ENCODE measurements at regions not wholly inside any gene's neighbourhood (a gene's known extent, or its start where the extent isn't known, plus 50 kb on each side); places are given as distances from the start of the nearest gene placed in this dataset.

GRCh38 chr6:85396159-85396808, 53.6 kb upstream of the NT5E start:
- no peaks in the 10 kb centered on the region for H3K36me3 ChIP-seq (ENCODE audit: insufficient read depth, low read length)
- H3K9me2 ChIP-seq (ENCODE audit: low read depth, low read length): no peaks in the 10 kb centered on the region
- H3F3A ChIP-seq (ENCODE audit: insufficient read depth, low read length): no peaks in the 10 kb centered on the region
- H3K79me2 ChIP-seq (ENCODE audit: insufficient read depth, low read length): no peaks in the 10 kb centered on the region
- TF ChIP-seq EZH2 (IDR thresholded peaks at IDR 0.05; ENCODE audit: borderline replicate concordance, low read length) (no peak), CTCF (IDR thresholded peaks at IDR 0.05; ENCODE audit: low read length) (no peak)
- H3K4me2 ChIP-seq (ENCODE audit: low read length): no peak overlapping the region
- H3K27ac ChIP-seq (ENCODE audit: low read depth, low read length, poor library complexity, severe bottlenecking): no peak overlapping the region
- no peak overlapping the region for H2AFZ ChIP-seq (ENCODE audit: low read length)
- H3K9ac ChIP-seq (ENCODE audit: low read length): no peak overlapping the region
- H4K20me1 ChIP-seq (ENCODE audit: insufficient read depth, low read length): no peaks in the 10 kb centered on the region
- H3K9me3 ChIP-seq (ENCODE audit: low read length): no peaks in the 10 kb centered on the region
- no peak overlapping the region for H3K4me3 ChIP-seq (ENCODE audit: low read depth, low read length, poor library complexity, severe bottlenecking)
- H3K27me3 ChIP-seq (ENCODE audit: insufficient read depth, low read length): no peaks in the 10 kb centered on the region
- H3K4me1 ChIP-seq (ENCODE audit: insufficient read depth, low read length, severe bottlenecking): no peaks in the 10 kb centered on the region

GRCh38 chr6:85395746-85396145, 54.1 kb upstream of the NT5E start:
- H2AFZ ChIP-seq (ENCODE audit: low read length): no peak overlapping the region
- no peak overlapping the region for H3K9ac ChIP-seq (ENCODE audit: low read length)
- H3K9me2 ChIP-seq (ENCODE audit: low read depth, low read length): no peaks in the 10 kb centered on the region
- H3K27me3 ChIP-seq (ENCODE audit: insufficient read depth, low read length): no peaks in the 10 kb centered on the region
- no peaks in the 10 kb centered on the region for H3K79me2 ChIP-seq (ENCODE audit: insufficient read depth, low read length)
- no peaks in the 10 kb centered on the region for H3K36me3 ChIP-seq (ENCODE audit: insufficient read depth, low read length)
- no peak overlapping the region for H3K4me2 ChIP-seq (ENCODE audit: low read length)
- H3K4me3 ChIP-seq (ENCODE audit: low read depth, low read length, poor library complexity, severe bottlenecking): no peak overlapping the region
- H3K27ac ChIP-seq (ENCODE audit: low read depth, low read length, poor library complexity, severe bottlenecking): no peak overlapping the region
- no peaks in the 10 kb centered on the region for H3K4me1 ChIP-seq (ENCODE audit: insufficient read depth, low read length, severe bottlenecking)
- H3K9me3 ChIP-seq (ENCODE audit: low read length): no peaks in the 10 kb centered on the region
- H3F3A ChIP-seq (ENCODE audit: insufficient read depth, low read length): no peaks in the 10 kb centered on the region
- TF ChIP-seq CTCF (IDR thresholded peaks at IDR 0.05; ENCODE audit: low read length) (no peak), EZH2 (IDR thresholded peaks at IDR 0.05; ENCODE audit: borderline replicate concordance, low read length) (no peak)
- H4K20me1 ChIP-seq (ENCODE audit: insufficient read depth, low read length): no peaks in the 10 kb centered on the region

GRCh38 chr6:85394853-85395538, 54.9 kb upstream of the NT5E start:
- H3K4me1 ChIP-seq (ENCODE audit: insufficient read depth, low read length, severe bottlenecking): no peaks in the 10 kb centered on the region
- H2AFZ ChIP-seq (ENCODE audit: low read length): no peak overlapping the region
- no peak overlapping the region for H3K4me3 ChIP-seq (ENCODE audit: low read depth, low read length, poor library complexity, severe bottlenecking)
- no peaks in the 10 kb centered on the region for H3F3A ChIP-seq (ENCODE audit: insufficient read depth, low read length)
- H3K9me2 ChIP-seq (ENCODE audit: low read depth, low read length): no peaks in the 10 kb centered on the region
- no peaks in the 10 kb centered on the region for H3K79me2 ChIP-seq (ENCODE audit: insufficient read depth, low read length)
- no peak overlapping the region for H3K27ac ChIP-seq (ENCODE audit: low read depth, low read length, poor library complexity, severe bottlenecking)
- no peak overlapping the region for H3K4me2 ChIP-seq (ENCODE audit: low read length)
- no peaks in the 10 kb centered on the region for H4K20me1 ChIP-seq (ENCODE audit: insufficient read depth, low read length)
- H3K27me3 ChIP-seq (ENCODE audit: insufficient read depth, low read length): no peaks in the 10 kb centered on the region
- TF ChIP-seq CTCF (IDR thresholded peaks at IDR 0.05; ENCODE audit: low read length): no peak
- no peak for TF ChIP-seq EZH2 (IDR thresholded peaks at IDR 0.05; ENCODE audit: borderline replicate concordance, low read length)
- no peaks in the 10 kb centered on the region for H3K9me3 ChIP-seq (ENCODE audit: low read length)
- H3K36me3 ChIP-seq (ENCODE audit: insufficient read depth, low read length): no peaks in the 10 kb centered on the region
- H3K9ac ChIP-seq (ENCODE audit: low read length): no peak overlapping the region
